Osteoblast (primary cell): ENCODE measurements at regions not wholly inside any gene's neighbourhood (a gene's known extent, or its start where the extent isn't known, plus 50 kb on each side); places are given as distances from the start of the nearest gene placed in this dataset.
A peak's percentile ranks its signal among the peaks of the same experiment; 100 is the strongest.

ENCODE experiments used
- DNase-seq: peaks from one replicate; pipeline ENCODE4 v3.0.0; 2011; ENCODE audit warnings: low spot score, mixed read lengths; ENCODE audit not compliant: insufficient read length; ENCODE audit errors: missing footprints
- H2AFZ ChIP-seq: 2 replicates; pipeline ENCODE4 v1.6.0; 2011; ENCODE audit warnings: mild to moderate bottlenecking, low read length
- H3K27ac ChIP-seq: 2 replicates; pipeline ENCODE4 v1.5.1; 2011; ENCODE audit warnings: mild to moderate bottlenecking, low read depth, low read length, moderate library complexity
- H3K27me3 ChIP-seq: 2 replicates; pipeline ENCODE4 v1.6.0; 2012; ENCODE audit warnings: mild to moderate bottlenecking, control low read depth, inconsistent platforms, low read length, moderate library complexity; ENCODE audit not compliant: insufficient read depth
- H3K36me3 ChIP-seq: 2 replicates; pipeline ENCODE4 v1.5.1; 2011; ENCODE audit warnings: mild to moderate bottlenecking, low read length, control low read depth, moderate library complexity; ENCODE audit not compliant: insufficient read depth
- H3K4me1 ChIP-seq: 2 replicates; pipeline ENCODE4 v1.5.1; 2011; ENCODE audit warnings: mild to moderate bottlenecking, low read length, control low read depth, moderate library complexity; ENCODE audit not compliant: insufficient read depth
- H3K4me2 ChIP-seq: 2 replicates; pipeline ENCODE4 v1.6.0; 2011; ENCODE audit warnings: mild to moderate bottlenecking, low read length; ENCODE audit not compliant: insufficient read depth
- H3K4me3 ChIP-seq: fragments of 200-600 bp; sonication (generic); 3 replicates; pipeline ENCODE4 v1.5.1; 2012; ENCODE audit warnings: mild to moderate bottlenecking, low read length, inconsistent platforms; ENCODE audit not compliant: insufficient read depth
- H3K79me2 ChIP-seq: 2 replicates; pipeline ENCODE4 v1.6.0; 2012; ENCODE audit warnings: mild to moderate bottlenecking, low read length, control low read depth, inconsistent platforms; ENCODE audit not compliant: insufficient read depth
- H3K9me3 ChIP-seq: 2 replicates; pipeline ENCODE4 v1.5.1; 2011; ENCODE audit warnings: low read depth, low read length, control low read depth
- H4K20me1 ChIP-seq: 2 replicates; pipeline ENCODE4 v1.6.0; 2012; ENCODE audit warnings: mild to moderate bottlenecking, low read length, control low read depth; ENCODE audit not compliant: insufficient read depth
- TF ChIP-seq, protein P1 (sequence below): IDR thresholded peaks from 2 replicates; pipeline ENCODE4 v1.5.1; 2011; ENCODE audit warnings: mild to moderate bottlenecking, low read depth, low read length, moderate library complexity; ENCODE audit errors: extremely low read depth

DNA sequence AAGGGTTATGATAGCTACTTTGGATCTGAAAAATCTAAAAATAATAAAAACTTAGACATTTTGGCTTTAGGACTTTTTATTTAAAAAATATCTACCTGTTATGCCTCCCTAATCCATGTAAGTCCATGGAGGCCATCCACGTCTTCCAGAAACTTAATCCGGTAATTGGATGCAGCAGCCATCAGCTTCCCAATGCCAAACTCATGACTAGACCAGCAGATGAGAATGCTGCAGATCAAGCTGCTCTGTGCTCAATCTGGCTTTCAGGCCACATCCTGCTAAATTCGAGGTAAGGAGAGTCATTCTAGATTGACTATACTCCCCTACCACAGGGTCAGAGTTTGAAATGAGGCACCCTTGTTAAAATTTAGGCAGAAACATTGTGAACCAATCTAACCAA, 168.5 kb upstream of the TCERG1L start:
- H2AFZ ChIP-seq = no peak overlapping the region
- no peaks in the 10 kb centered on the region for H3K36me3 ChIP-seq
- no peaks in the 10 kb centered on the region for H3K27me3 ChIP-seq
- H3K4me2 ChIP-seq = no peak overlapping the region
- no peak overlapping the region for H3K4me3 ChIP-seq
- H3K79me2 ChIP-seq = no peaks in the 10 kb centered on the region
- H3K27ac ChIP-seq = no peak overlapping the region
- H3K4me1 ChIP-seq = no peaks in the 10 kb centered on the region
- no peak for DNase-seq
- H3K9me3 ChIP-seq = no peaks in the 10 kb centered on the region
- TF ChIP-seq, protein P1, sequence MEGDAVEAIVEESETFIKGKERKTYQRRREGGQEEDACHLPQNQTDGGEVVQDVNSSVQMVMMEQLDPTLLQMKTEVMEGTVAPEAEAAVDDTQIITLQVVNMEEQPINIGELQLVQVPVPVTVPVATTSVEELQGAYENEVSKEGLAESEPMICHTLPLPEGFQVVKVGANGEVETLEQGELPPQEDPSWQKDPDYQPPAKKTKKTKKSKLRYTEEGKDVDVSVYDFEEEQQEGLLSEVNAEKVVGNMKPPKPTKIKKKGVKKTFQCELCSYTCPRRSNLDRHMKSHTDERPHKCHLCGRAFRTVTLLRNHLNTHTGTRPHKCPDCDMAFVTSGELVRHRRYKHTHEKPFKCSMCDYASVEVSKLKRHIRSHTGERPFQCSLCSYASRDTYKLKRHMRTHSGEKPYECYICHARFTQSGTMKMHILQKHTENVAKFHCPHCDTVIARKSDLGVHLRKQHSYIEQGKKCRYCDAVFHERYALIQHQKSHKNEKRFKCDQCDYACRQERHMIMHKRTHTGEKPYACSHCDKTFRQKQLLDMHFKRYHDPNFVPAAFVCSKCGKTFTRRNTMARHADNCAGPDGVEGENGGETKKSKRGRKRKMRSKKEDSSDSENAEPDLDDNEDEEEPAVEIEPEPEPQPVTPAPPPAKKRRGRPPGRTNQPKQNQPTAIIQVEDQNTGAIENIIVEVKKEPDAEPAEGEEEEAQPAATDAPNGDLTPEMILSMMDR = no peak
- no peaks in the 10 kb centered on the region for H4K20me1 ChIP-seq

GRCh38 chr10:131480861-131481260, 169.3 kb upstream of the TCERG1L start:
- TF ChIP-seq, protein P1 = no peak
- no peak for DNase-seq

DNA sequence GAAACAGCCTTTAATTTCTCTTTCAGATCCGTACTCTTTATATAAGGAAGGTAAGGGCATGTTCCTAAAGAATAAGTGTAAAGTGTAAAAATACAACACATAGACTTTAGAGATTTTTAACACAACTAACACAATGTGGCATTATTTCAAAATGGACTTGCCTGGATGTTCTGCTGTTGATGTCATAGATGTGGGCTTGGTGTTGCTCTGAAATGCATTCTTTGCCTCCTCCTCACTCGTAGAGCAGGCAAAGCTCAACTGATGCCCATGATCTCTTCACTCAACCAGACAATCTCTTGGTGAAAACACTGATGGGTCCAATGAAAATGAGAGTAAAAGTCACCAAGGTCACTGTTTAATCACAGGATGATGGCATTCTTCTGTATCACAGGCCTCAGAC, 174.2 kb upstream of the TCERG1L start:
- H3K4me2 ChIP-seq = no peak overlapping the region
- H3K27ac ChIP-seq = no peak overlapping the region
- no peaks in the 10 kb centered on the region for H3K27me3 ChIP-seq
- no peaks in the 10 kb centered on the region for H3K4me1 ChIP-seq
- no peaks in the 10 kb centered on the region for H4K20me1 ChIP-seq
- DNase-seq = peak; percentile 60
- TF ChIP-seq, protein P1 = no peak
- H2AFZ ChIP-seq = no peak overlapping the region
- no peak overlapping the region for H3K4me3 ChIP-seq
- no peaks in the 10 kb centered on the region for H3K79me2 ChIP-seq
- no peaks in the 10 kb centered on the region for H3K36me3 ChIP-seq
- H3K9me3 ChIP-seq = no peaks in the 10 kb centered on the region

More at GRCh38 chr10:131480861-131481260, 169.3 kb upstream of the TCERG1L start:
- Histone ChIP-seq H3K4me2 (no peak overlapping the region), H3K27ac (no peak overlapping the region), H3K4me3 (no peak overlapping the region), H3K9me3 (no peaks in the 10 kb centered on the region), H4K20me1 (no peaks in the 10 kb centered on the region), H3K27me3 (no peaks in the 10 kb centered on the region), H3K4me1 (no peaks in the 10 kb centered on the region), H3K79me2 (no peaks in the 10 kb centered on the region), H3K36me3 (no peaks in the 10 kb centered on the region), H2AFZ (no peak overlapping the region)

- Histone ChIP-seq H3K4me2 (no peak overlapping the region), H4K20me1 (no peaks in the 10 kb centered on the region), H3K4me3 (no peak overlapping the region), H3K27me3 (no peaks in the 10 kb centered on the region), H3K4me1 (no peaks in the 10 kb centered on the region), H2AFZ (no peak overlapping the region), H3K79me2 (no peaks in the 10 kb centered on the region), H3K36me3 (no peaks in the 10 kb centered on the region), H3K9me3 (no peaks in the 10 kb centered on the region), H3K27ac (no peak overlapping the region)
- DNase-seq = no peak
- TF ChIP-seq, protein P1 = no peak
Observed at GRCh38 chr10:131487822-131488221, 176.3 kb upstream of the TCERG1L start.
